ENCODE measurements at regions not wholly inside any gene's neighbourhood (a gene's known extent, or its start where the extent isn't known, plus 50 kb on each side); places are given as distances from the start of the nearest gene placed in this dataset.
"Not testable (repeated sequence)": the region's sequence is repeated elsewhere in the genome, so short reads cannot be mapped to it uniquely, and the experiment has no call there.

DNA sequence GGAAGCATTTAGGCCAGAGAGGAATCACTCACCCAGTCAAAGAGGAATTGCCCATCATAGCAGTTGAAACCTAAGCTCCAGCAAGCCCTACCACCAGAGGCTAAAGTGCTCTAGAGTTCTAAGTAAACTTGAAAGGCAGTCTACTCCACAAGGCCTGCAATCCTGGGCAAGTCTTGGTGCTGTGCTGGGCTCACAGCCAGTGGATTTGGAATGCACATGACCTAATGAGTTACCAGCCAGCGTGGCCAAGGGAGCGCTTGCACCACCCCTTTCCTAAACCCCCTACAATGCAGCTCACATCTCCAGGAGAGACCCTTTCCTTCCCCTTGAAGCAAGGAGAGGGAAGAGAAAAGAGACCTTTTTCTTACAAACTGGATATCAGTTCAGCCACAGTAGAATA lies 445.7 kb downstream of the GASK1B start:
- no peaks in the 10 kb centered on the region for H3K27me3 ChIP-seq (ENCODE audit: control insufficient read depth, insufficient read depth, low read length)
- no peak overlapping the region for H3K9ac ChIP-seq (ENCODE audit: low read length)
- no peaks in the 10 kb centered on the region for H3K36me3 ChIP-seq (ENCODE audit: control insufficient read depth, insufficient read depth, low read length)
- no peaks in the 10 kb centered on the region for H3K4me1 ChIP-seq (ENCODE audit: control insufficient read depth, insufficient read depth, low read length)
- no peaks in the 10 kb centered on the region for H3K9me3 ChIP-seq (ENCODE audit: control insufficient read depth, low read length)
- no peak overlapping the region for H3K4me3 ChIP-seq (ENCODE audit: low read length)

DNA sequence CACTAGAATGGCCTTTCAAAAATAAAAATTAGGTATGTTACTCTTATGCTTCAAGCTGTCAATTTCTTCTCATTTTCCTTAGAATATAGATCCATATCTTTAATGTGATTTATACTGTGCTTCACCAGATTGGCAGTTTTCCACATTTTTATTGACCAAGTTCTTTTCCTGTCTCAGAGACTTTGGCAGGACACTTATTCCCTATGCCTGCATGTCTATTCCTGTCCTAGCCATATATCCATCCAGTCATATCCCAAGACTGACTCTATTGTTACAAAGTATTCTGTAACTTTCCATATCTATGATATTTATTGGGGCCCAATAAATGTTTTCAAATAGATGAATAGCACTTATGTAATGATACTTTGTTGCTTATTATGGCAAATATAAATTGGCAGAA lies 450.7 kb downstream of the GASK1B start:
- Histone ChIP-seq H3K36me3 (ENCODE audit: control insufficient read depth, insufficient read depth, low read length) (no peaks in the 10 kb centered on the region), H3K27me3 (ENCODE audit: control insufficient read depth, insufficient read depth, low read length) (no peaks in the 10 kb centered on the region), H3K9me3 (ENCODE audit: control insufficient read depth, low read length) (no peaks in the 10 kb centered on the region), H3K4me3 (ENCODE audit: low read length) (no peak overlapping the region), H3K9ac (ENCODE audit: low read length) (no peak overlapping the region), H3K4me1 (ENCODE audit: control insufficient read depth, insufficient read depth, low read length) (no peaks in the 10 kb centered on the region)

DNA sequence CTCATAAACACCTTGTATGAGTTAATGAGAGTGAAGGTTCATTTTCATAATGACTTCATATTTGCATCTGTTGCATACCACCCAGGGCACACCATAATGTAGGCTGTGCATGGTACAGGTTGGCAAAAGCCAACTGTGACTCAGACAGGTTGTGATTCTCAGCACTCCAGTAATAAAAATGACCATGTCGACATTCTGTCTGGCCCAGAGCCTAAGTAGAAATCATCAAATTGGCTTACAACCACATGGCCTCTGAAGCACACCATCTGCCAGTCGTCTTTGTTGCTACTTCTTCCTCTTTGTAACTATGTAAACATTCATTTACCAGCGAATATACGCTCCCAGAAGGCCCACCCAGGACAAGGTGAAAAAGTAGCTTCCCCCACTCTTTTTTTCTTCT lies 459.5 kb downstream of the GASK1B start:
- no peak overlapping the region for H3K9ac ChIP-seq (ENCODE audit: low read length)
- H3K4me1 ChIP-seq (ENCODE audit: control insufficient read depth, insufficient read depth, low read length) = no peaks in the 10 kb centered on the region
- H3K4me3 ChIP-seq (ENCODE audit: low read length) = no peak overlapping the region
- no peaks in the 10 kb centered on the region for H3K9me3 ChIP-seq (ENCODE audit: control insufficient read depth, low read length)
- H3K36me3 ChIP-seq (ENCODE audit: control insufficient read depth, insufficient read depth, low read length) = no peaks in the 10 kb centered on the region
- no peaks in the 10 kb centered on the region for H3K27me3 ChIP-seq (ENCODE audit: control insufficient read depth, insufficient read depth, low read length)

DNA sequence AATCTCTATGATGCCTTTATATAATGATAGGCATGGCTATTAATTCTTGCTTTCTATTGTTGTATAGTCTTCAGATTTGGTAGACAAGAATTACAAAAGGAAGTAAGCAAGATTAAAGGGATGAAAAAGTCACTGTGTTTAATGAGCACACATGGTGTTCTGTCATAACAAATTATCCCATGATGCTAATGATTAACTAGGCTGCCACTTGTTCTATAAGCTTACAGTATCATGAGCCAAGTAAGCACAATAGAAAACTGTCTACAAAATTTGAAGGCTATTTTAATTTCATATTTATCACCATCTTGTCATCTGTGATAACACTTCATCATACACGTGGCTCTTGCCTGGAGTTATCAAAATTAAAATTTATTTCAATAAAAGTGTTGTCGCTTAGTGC lies 466.7 kb downstream of the GASK1B start:
- Histone ChIP-seq H3K27me3 (ENCODE audit: control insufficient read depth, insufficient read depth, low read length) (no peaks in the 10 kb centered on the region), H3K4me1 (ENCODE audit: control insufficient read depth, insufficient read depth, low read length) (no peaks in the 10 kb centered on the region), H3K9ac (ENCODE audit: low read length) (no peak overlapping the region), H3K9me3 (ENCODE audit: control insufficient read depth, low read length) (no peaks in the 10 kb centered on the region), H3K4me3 (ENCODE audit: low read length) (no peak overlapping the region), H3K36me3 (ENCODE audit: control insufficient read depth, insufficient read depth, low read length) (no peaks in the 10 kb centered on the region)

DNA sequence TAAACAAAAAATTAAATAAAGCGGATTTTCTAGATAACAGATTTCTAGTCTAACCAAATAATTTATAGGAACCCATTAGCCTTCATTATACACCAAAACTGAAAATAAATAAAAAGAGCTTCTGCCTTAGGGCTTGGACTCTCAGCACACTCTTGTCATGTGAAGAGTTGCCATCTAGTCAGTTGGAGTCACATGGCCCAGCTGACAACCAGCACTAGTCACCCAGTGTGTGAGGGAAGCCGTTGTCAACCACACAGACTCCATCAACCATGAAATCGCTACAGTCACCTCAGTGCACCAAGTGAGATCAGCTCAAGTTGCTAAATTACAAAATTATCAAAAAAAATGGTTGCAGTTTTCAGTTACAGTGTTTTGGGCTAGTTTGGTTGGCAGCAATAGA lies 470.0 kb downstream of the GASK1B start:
- H3K27me3 ChIP-seq (ENCODE audit: control insufficient read depth, insufficient read depth, low read length) = no peaks in the 10 kb centered on the region
- H3K4me1 ChIP-seq (ENCODE audit: control insufficient read depth, insufficient read depth, low read length) = no peaks in the 10 kb centered on the region
- H3K9ac ChIP-seq (ENCODE audit: low read length) = no peak overlapping the region
- H3K9me3 ChIP-seq (ENCODE audit: control insufficient read depth, low read length) = no peaks in the 10 kb centered on the region
- H3K4me3 ChIP-seq (ENCODE audit: low read length) = no peak overlapping the region
- H3K36me3 ChIP-seq (ENCODE audit: control insufficient read depth, insufficient read depth, low read length) = no peaks in the 10 kb centered on the region

DNA sequence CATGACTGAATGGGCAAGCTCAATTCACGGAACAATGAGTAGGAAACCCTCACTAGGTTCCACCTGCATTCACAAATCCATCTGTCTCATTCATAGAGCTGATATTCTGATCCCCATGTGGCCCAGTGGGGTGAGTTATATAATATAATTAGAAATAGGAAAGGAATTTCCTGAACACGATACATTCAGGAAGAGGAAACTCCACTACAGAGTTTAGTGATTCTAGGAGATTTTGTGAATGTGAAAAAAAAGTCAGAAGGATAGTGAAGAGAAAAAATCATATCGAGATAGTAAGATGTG lies 471.2 kb downstream of the GASK1B start:
- Histone ChIP-seq H3K9ac (ENCODE audit: low read length) (no peak overlapping the region), H3K36me3 (ENCODE audit: control insufficient read depth, insufficient read depth, low read length) (no peaks in the 10 kb centered on the region), H3K4me3 (ENCODE audit: low read length) (no peak overlapping the region), H3K9me3 (ENCODE audit: control insufficient read depth, low read length) (no peaks in the 10 kb centered on the region), H3K27me3 (ENCODE audit: control insufficient read depth, insufficient read depth, low read length) (no peaks in the 10 kb centered on the region), H3K4me1 (ENCODE audit: control insufficient read depth, insufficient read depth, low read length) (no peaks in the 10 kb centered on the region)

DNA sequence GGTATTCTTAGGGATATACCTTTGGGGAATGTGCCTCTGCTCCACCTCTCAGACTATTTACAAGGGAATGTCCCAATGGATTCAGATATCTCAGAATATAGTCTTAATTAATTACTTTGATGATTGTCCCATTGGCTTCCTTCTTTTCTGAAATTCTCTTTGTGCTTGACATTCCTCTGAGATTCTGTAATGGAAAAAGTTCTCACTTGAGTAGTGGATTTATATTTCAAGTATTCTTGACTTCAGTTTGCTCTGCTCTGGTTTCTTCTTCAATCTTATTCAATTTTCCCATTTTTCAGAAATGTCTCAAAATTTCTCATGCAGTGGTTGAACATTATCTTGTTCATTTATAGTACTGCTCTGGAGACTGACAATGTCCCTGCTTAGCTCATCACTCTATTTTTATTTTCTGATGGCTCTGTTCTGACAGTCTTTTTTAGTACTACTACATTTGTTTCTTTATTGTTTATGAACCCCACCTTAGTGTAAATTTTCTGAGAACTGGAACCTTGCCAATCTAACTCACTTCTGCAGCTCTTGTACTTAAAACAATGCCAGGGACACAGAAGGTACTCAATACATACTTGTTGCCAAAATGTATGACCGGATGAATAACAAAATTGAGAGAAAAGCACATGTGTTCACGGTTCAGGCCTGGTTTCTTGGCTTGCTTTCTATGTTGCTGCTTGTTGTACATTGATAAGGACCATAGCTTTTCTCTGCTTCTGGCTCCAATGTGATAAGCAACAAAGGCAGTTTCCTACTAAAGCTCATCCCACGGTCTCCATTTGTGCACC lies 471.7 kb downstream of the GASK1B start:
- no peaks in the 10 kb centered on the region for H3K4me1 ChIP-seq (ENCODE audit: control insufficient read depth, insufficient read depth, low read length)
- no peaks in the 10 kb centered on the region for H3K9me3 ChIP-seq (ENCODE audit: control insufficient read depth, low read length)
- H3K9ac ChIP-seq (ENCODE audit: low read length) = no peak overlapping the region
- no peaks in the 10 kb centered on the region for H3K27me3 ChIP-seq (ENCODE audit: control insufficient read depth, insufficient read depth, low read length)
- no peaks in the 10 kb centered on the region for H3K36me3 ChIP-seq (ENCODE audit: control insufficient read depth, insufficient read depth, low read length)
- no peak overlapping the region for H3K4me3 ChIP-seq (ENCODE audit: low read length)

DNA sequence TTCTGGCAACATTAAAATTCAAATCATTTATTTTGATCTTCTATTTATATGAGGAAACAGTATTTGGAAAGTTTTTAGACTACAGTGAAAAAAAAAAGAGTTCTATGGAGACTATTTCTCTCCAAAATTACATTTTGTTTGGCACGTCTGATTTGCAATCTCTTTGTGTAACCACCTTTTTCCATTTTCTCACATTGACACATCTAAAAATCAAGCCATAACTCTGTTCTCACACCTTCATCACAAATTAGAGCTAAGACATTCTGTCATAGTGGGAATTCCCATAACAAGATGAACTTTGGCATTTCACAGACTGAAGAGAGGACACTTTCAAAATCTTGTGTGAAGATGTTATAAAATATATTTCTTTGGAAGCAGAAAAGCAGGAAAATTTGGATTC lies 468.9 kb downstream of the GRIA2 start:
- H3K4me3 ChIP-seq (ENCODE audit: low read length) = no peak overlapping the region
- no peaks in the 10 kb centered on the region for H3K9me3 ChIP-seq (ENCODE audit: control insufficient read depth, low read length)
- no peak overlapping the region for H3K9ac ChIP-seq (ENCODE audit: low read length)
- no peaks in the 10 kb centered on the region for H3K27me3 ChIP-seq (ENCODE audit: control insufficient read depth, insufficient read depth, low read length)
- no peaks in the 10 kb centered on the region for H3K36me3 ChIP-seq (ENCODE audit: control insufficient read depth, insufficient read depth, low read length)
- H3K4me1 ChIP-seq (ENCODE audit: control insufficient read depth, insufficient read depth, low read length) = no peaks in the 10 kb centered on the region

DNA sequence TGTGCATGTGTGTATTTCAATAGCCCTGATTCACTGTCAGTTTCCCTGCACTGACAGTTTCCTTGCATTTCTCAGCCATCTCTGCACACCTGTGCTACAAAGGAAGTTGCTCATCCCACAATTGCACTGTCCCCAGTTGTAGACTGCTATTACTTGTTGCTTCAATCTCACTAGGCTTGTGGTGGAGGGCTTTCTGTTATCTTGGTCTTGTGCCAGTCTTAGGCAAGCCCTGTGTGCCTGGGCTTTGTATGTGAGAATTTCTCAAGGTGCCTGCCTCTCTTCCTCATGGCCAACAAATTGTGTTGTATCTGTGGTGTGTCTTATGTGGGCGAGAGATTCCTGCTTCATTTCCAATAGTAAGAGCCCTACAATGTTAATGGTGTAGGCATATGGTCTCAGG lies 467.4 kb downstream of the GRIA2 start:
- Histone ChIP-seq H3K27me3 (ENCODE audit: control insufficient read depth, insufficient read depth, low read length) (no peaks in the 10 kb centered on the region), H3K36me3 (ENCODE audit: control insufficient read depth, insufficient read depth, low read length) (no peaks in the 10 kb centered on the region), H3K9ac (ENCODE audit: low read length) (no peak overlapping the region), H3K4me1 (ENCODE audit: control insufficient read depth, insufficient read depth, low read length) (no peaks in the 10 kb centered on the region), H3K9me3 (ENCODE audit: control insufficient read depth, low read length) (no peaks in the 10 kb centered on the region), H3K4me3 (ENCODE audit: low read length) (no peak overlapping the region)

DNA sequence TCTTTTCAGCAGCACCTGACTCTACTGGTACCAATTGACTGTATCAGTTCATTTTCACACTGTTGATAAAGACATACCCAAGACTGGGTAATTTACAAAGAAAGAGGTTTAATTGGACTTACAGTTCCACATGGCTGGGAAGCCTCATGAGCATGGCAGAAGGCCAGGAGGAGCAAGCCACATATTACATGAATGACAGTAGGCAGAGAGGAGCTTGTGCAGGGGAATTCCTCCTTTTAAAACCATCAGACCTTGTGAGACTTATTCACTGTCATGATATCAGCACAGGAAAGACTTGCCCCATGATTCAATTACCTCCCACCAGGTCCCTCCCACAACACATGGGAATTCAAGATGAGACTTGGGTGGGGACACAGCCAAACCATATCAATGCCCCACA lies 458.8 kb downstream of the GRIA2 start:
- H3K4me1 ChIP-seq (ENCODE audit: control insufficient read depth, insufficient read depth, low read length); H3K9me3 ChIP-seq (ENCODE audit: control insufficient read depth, low read length); H3K27me3 ChIP-seq (ENCODE audit: control insufficient read depth, insufficient read depth, low read length): not testable (repeated sequence)

DNA sequence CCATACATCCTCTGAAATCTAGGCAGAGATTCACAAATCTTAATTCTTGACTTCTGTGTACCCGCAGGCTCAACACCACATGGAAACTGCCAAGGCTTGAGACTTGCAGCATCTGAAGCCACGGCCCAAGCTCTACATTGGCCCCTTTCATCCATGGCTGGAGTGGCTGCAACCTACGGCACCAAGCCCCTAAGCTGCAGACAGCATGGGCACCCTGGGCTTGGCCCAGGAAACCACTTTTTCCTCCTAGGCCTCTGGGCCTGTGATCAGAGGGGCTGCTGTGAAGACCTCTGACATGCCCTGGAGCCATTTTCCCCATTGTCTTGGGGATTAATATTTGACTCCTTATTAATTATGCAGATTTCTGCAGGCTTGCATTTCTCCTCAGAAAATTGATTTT lies 457.9 kb downstream of the GRIA2 start:
- Histone ChIP-seq H3K9ac (ENCODE audit: low read length) (no peak overlapping the region), H3K9me3 (ENCODE audit: control insufficient read depth, low read length) (no peaks in the 10 kb centered on the region), H3K27me3 (ENCODE audit: control insufficient read depth, insufficient read depth, low read length) (no peaks in the 10 kb centered on the region), H3K4me1 (ENCODE audit: control insufficient read depth, insufficient read depth, low read length) (no peaks in the 10 kb centered on the region), H3K36me3 (ENCODE audit: control insufficient read depth, insufficient read depth, low read length) (no peaks in the 10 kb centered on the region), H3K4me3 (ENCODE audit: low read length) (no peak overlapping the region)

More for the DNA sequence above, 458.8 kb downstream of the GRIA2 start:
- not testable (repeated sequence) for H3K36me3 ChIP-seq (ENCODE audit: control insufficient read depth, insufficient read depth, low read length); H3K9ac ChIP-seq (ENCODE audit: low read length); H3K4me3 ChIP-seq (ENCODE audit: low read length)

DNA sequence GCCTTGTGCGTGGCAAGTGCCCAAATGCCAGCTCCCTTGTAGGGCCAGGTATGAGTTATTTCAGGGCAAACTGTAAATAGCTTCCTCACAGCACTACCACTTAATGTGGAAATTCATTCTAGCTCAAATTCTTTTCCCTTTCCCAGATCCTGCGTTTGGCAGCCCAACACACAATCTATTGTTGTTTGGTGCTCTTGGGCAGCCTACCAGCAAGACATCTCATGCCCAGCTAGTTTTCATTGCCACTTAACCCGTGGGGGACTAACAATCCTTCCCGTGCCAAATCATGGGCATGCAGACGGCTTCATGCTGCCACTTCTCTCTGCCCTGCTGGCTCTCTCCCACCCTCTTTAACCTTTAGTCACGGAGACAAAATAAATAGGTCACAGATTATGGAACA lies 454.2 kb downstream of the GRIA2 start:
- Histone ChIP-seq H3K4me3 (ENCODE audit: low read length) (no peak overlapping the region), H3K36me3 (ENCODE audit: control insufficient read depth, insufficient read depth, low read length) (no peaks in the 10 kb centered on the region), H3K9me3 (ENCODE audit: control insufficient read depth, low read length) (no peaks in the 10 kb centered on the region), H3K9ac (ENCODE audit: low read length) (no peak overlapping the region), H3K4me1 (ENCODE audit: control insufficient read depth, insufficient read depth, low read length) (no peaks in the 10 kb centered on the region), H3K27me3 (ENCODE audit: control insufficient read depth, insufficient read depth, low read length) (no peaks in the 10 kb centered on the region)

DNA sequence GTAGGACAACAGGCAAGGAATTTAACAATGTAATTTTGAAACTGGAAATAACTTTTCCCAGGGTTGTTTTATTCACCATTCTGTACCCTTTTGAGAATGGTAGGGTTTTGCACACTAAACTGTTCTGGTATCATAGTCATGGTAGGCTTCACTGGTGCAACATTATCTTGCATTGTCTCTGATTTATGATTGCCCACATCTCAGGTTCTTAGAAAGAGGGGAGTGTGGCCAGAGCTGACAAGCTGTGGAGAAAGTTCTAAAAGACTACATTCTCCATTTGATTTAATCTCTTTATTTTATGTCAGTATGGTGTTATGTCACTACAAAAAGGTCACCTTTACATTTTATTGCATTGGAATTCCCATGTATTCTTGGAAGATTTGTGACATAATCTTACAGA lies 447.3 kb downstream of the GRIA2 start:
- H3K9ac ChIP-seq (ENCODE audit: low read length) = no peak overlapping the region

More for the DNA sequence above, 447.3 kb downstream of the GRIA2 start:
- Histone ChIP-seq H3K4me3 (ENCODE audit: low read length) (no peak overlapping the region), H3K9me3 (ENCODE audit: control insufficient read depth, low read length) (no peaks in the 10 kb centered on the region), H3K27me3 (ENCODE audit: control insufficient read depth, insufficient read depth, low read length) (no peaks in the 10 kb centered on the region), H3K4me1 (ENCODE audit: control insufficient read depth, insufficient read depth, low read length) (no peaks in the 10 kb centered on the region), H3K36me3 (ENCODE audit: control insufficient read depth, insufficient read depth, low read length) (no peaks in the 10 kb centered on the region)

All from mucosa of stomach (tissue), 1 donor.